Mesenchymal stem cell (in vitro differentiated cells and primary cell): ENCODE measurements at regions not wholly inside any gene's neighbourhood (a gene's known extent, or its start where the extent isn't known, plus 50 kb on each side); places are given as distances from the start of the nearest gene placed in this dataset.

ENCODE experiments used
- DNase-seq: peaks from one replicate; pipeline ENCODE4 v3.0.0-alpha.2; 2013
- H2AFZ ChIP-seq: one replicate; pipeline ENCODE4 v1.6.1; 2013; ENCODE audit warnings: low read depth, mild to moderate bottlenecking, control low read depth, inconsistent platforms, low read length, moderate library complexity
- H2AK5ac ChIP-seq: 2 replicates; pipeline ENCODE4 v1.6.1; 2013; ENCODE audit warnings: low read length, moderate library complexity, mild to moderate bottlenecking, inconsistent platforms; ENCODE audit not compliant: severe bottlenecking
- H2BK120ac ChIP-seq: one replicate; pipeline ENCODE4 v1.6.1; 2013; ENCODE audit warnings: low read depth, mild to moderate bottlenecking, inconsistent platforms, low read length, moderate library complexity
- H2BK12ac ChIP-seq, 2 experiments: one replicate each; pipeline ENCODE4 v1.6.1; 2013; ENCODE audit warnings: inconsistent platforms in 2 of 2, low read length in 2 of 2, mild to moderate bottlenecking in 2 of 2, moderate library complexity in 2 of 2, control low read depth in 1 of 2
- H2BK15ac ChIP-seq: one replicate; pipeline ENCODE4 v1.6.1; 2013; ENCODE audit warnings: mild to moderate bottlenecking, low read depth, inconsistent platforms; ENCODE audit not compliant: poor library complexity, severe bottlenecking
- H2BK5ac ChIP-seq: 2 replicates; pipeline ENCODE4 v1.6.1; 2013; ENCODE audit warnings: low read depth, mild to moderate bottlenecking, low read length, control low read depth, inconsistent platforms; ENCODE audit not compliant: poor library complexity, severe bottlenecking
- H3K14ac ChIP-seq, 2 experiments: one replicate each; pipeline ENCODE4 v1.6.1; 2013; ENCODE audit warnings: inconsistent platforms in 2 of 2, low read length in 2 of 2, control low read depth in 1 of 2, mild to moderate bottlenecking in 1 of 2, moderate library complexity in 1 of 2
- H3K18ac ChIP-seq, 2 experiments: one replicate each; pipeline ENCODE4 v1.6.1; 2013; ENCODE audit warnings: inconsistent platforms in 2 of 2, low read length in 2 of 2, control low read depth in 1 of 2, low read depth in 1 of 2, mild to moderate bottlenecking in 1 of 2
- H3K23ac ChIP-seq, 2 experiments: one replicate each; pipeline ENCODE4 v1.6.1; 2013; ENCODE audit warnings: inconsistent platforms in 2 of 2, low read length in 2 of 2, mild to moderate bottlenecking in 2 of 2, moderate library complexity in 2 of 2, control low read depth in 1 of 2
- H3K27ac ChIP-seq: 2 replicates; pipeline ENCODE4 v1.5.1; 2013; ENCODE audit warnings: mild to moderate bottlenecking, moderate library complexity, low read length, control low read depth, inconsistent platforms; ENCODE audit not compliant: poor library complexity, severe bottlenecking
- H3K27me3 ChIP-seq, 2 experiments: 2 replicates each; pipeline versions ENCODE4 v1.6.1 to v1.7.0; 2013; ENCODE audit warnings: low read length in 2 of 2, mild to moderate bottlenecking in 2 of 2, moderate library complexity in 2 of 2, control low read depth in 1 of 2, inconsistent platforms in 1 of 2; ENCODE audit not compliant: control insufficient read depth in 1 of 2, insufficient read depth in 1 of 2
- H3K36me3 ChIP-seq, 2 experiments: 2 replicates each; pipeline versions ENCODE4 v1.6.1 to v1.7.0; 2013; ENCODE audit warnings: low read length in 2 of 2, control low read depth in 1 of 2, inconsistent platforms in 1 of 2, low read depth in 1 of 2, mild to moderate bottlenecking in 1 of 2; ENCODE audit not compliant: insufficient read depth in 2 of 2, control insufficient read depth in 1 of 2
- H3K4ac ChIP-seq, 2 experiments: one replicate each; pipeline ENCODE4 v1.6.1; 2013; ENCODE audit warnings: inconsistent platforms in 2 of 2, low read length in 2 of 2, mild to moderate bottlenecking in 2 of 2, moderate library complexity in 2 of 2, control low read depth in 1 of 2, low read depth in 1 of 2
- H3K4me1 ChIP-seq: 2 replicates; pipeline ENCODE4 v1.6.1; 2013; ENCODE audit warnings: low read depth, low read length, control low read depth; ENCODE audit not compliant: control insufficient read depth, insufficient read depth
- H3K4me2 ChIP-seq: 2 replicates; pipeline ENCODE4 v1.6.1; 2013; ENCODE audit warnings: low read length, mild to moderate bottlenecking, inconsistent platforms; ENCODE audit not compliant: poor library complexity, severe bottlenecking
- H3K4me3 ChIP-seq, 2 experiments: 2 replicates each; pipeline versions ENCODE4 v1.5.1 to v1.7.0; 2013; ENCODE audit warnings: low read length in 2 of 2, mild to moderate bottlenecking in 2 of 2, control low read depth in 1 of 2, low read depth in 1 of 2; ENCODE audit not compliant: insufficient read depth in 1 of 2
- H3K79me1 ChIP-seq: replicated peaks from 2 replicates; pipeline ENCODE4 v1.6.1; 2013; ENCODE audit warnings: mild to moderate bottlenecking, control low read depth, low read length, inconsistent platforms; ENCODE audit not compliant: poor library complexity, severe bottlenecking
- H3K9ac ChIP-seq: 2 replicates; pipeline ENCODE4 v1.7.0; 2013; ENCODE audit warnings: mild to moderate bottlenecking, low read length, moderate library complexity
- H3K9me3 ChIP-seq: 2 replicates; pipeline ENCODE4 v1.7.0; 2013; ENCODE audit warnings: mild to moderate bottlenecking, low read length; ENCODE audit not compliant: control insufficient read depth
- H4K8ac ChIP-seq: one replicate; pipeline ENCODE4 v1.6.1; 2013; ENCODE audit warnings: inconsistent platforms, mild to moderate bottlenecking, low read length, moderate library complexity
- H4K91ac ChIP-seq: one replicate; pipeline ENCODE4 v1.6.1; 2013; ENCODE audit warnings: mild to moderate bottlenecking, low read length, inconsistent platforms
- WGBS: methylation state at CpG from one replicate; pipeline ENCODE4 v1.1.7; 2013; ENCODE audit warnings: mixed read lengths; 5-methylcytosine and 5-hydroxymethylcytosine counted together

DNA sequence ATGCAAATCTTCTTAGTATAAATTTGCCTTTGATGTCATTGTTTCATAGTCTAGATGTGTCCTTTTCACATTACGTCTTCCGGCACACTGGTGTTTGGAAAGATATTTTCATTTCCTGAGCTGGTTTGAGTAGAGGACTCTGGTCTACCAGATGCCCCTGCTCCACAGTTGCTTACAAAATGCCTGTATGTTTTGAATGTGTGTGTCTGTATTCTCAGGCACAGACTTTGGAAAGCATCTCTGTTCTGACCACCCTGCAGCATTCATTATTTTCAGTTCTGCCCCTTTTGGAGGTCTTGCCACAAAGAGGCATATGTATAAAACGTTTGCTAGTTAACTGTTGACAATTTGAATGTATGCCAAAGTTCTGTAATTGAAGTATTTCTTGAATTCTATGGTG, 236.0 kb upstream of the GOLIM4 start:
- H4K91ac ChIP-seq: no peak overlapping the region
- H3K4me3 ChIP-seq: no peak overlapping the region
- no peak overlapping the region for H3K23ac ChIP-seq
- no peak overlapping the region for H2BK5ac ChIP-seq
- no peak overlapping the region for H3K9ac ChIP-seq
- H3K18ac ChIP-seq: no peak overlapping the region
- H2AFZ ChIP-seq: no peak overlapping the region
- H3K4ac ChIP-seq: no peak overlapping the region
- no peak overlapping the region for H3K27ac ChIP-seq
- H3K36me3 ChIP-seq: no peaks in the 10 kb centered on the region
- H3K4me2 ChIP-seq: no peak overlapping the region
- H2BK12ac ChIP-seq: no peak overlapping the region
- no peaks in the 10 kb centered on the region for H3K79me1 ChIP-seq
- no peak overlapping the region for H3K14ac ChIP-seq
- H2BK120ac ChIP-seq: no peak overlapping the region
- H3K4me1 ChIP-seq: no peaks in the 10 kb centered on the region
- no peak overlapping the region for H2BK15ac ChIP-seq
- no peak overlapping the region for H4K8ac ChIP-seq
- peaks cover 0 to 69% of the 10 kb centered on the region in 2 experiments for H3K27me3 ChIP-seq
- H3K9me3 ChIP-seq: no peaks in the 10 kb centered on the region
- H2AK5ac ChIP-seq: no peak overlapping the region
- 73% methylated on average over 3 of the region's 3 CpGs for WGBS
- DNase-seq: no peak

DNA sequence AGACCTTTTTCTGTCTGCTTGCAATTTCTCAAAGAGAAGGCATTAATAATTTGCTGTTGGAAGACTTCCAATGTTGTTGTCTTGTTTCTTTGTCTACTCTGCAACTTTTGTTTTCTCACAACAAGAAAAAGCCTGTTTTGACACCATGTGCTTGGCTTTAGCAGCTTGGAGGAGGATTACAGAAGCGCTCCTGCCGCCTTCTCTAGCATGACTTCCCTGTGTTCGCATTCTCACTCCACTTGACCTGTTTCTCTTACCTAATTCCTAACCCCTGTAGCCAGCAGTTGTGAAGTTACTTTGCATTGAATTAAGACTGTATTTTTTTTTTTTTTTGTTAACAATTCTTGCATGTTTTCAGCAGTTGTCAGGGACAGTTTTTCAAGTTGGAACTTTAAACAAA, 235.3 kb upstream of the GOLIM4 start:
- no peaks in the 10 kb centered on the region for H3K79me1 ChIP-seq
- H3K27ac ChIP-seq: no peak overlapping the region
- no peak overlapping the region for H2BK15ac ChIP-seq
- H3K9me3 ChIP-seq: no peaks in the 10 kb centered on the region
- H4K8ac ChIP-seq: no peak overlapping the region
- H2AK5ac ChIP-seq: no peak overlapping the region
- no peak overlapping the region for H3K23ac ChIP-seq
- H2BK120ac ChIP-seq: no peak overlapping the region
- H2AFZ ChIP-seq: no peak overlapping the region
- no peak overlapping the region for H3K18ac ChIP-seq
- H3K4ac ChIP-seq: no peak overlapping the region
- no peak overlapping the region for H4K91ac ChIP-seq
- no peak overlapping the region for H2BK5ac ChIP-seq
- WGBS: 100% methylated on average over 3 of the region's 3 CpGs
- H3K4me2 ChIP-seq: no peak overlapping the region
- no peak overlapping the region for H2BK12ac ChIP-seq
- no peaks in the 10 kb centered on the region for H3K36me3 ChIP-seq
- no peak overlapping the region for H3K14ac ChIP-seq
- no peak overlapping the region for H3K9ac ChIP-seq
- H3K27me3 ChIP-seq: peaks cover 0 to 66% of the 10 kb centered on the region in 2 experiments
- no peak overlapping the region for H3K4me3 ChIP-seq
- H3K4me1 ChIP-seq: no peaks in the 10 kb centered on the region
- no peak for DNase-seq

DNA sequence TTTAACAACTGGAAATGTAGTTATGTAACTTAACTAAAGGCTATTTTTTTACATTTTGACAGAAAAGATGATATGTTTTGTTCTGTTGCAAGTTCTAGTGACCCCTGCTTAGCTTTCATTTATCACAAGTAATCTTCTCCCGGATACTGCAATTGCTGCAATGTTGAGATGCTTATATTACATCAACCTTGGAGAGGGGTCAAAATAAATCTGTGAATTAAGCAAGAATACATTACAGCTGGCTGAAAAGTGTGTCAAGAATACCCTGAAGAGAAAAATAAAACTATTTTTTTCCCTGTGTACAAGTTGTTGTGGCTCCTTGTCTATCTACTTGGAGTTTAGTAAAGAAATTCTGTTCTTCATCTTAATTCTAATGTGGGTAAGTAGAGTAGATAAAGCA, 232.1 kb upstream of the GOLIM4 start:
- H2BK5ac ChIP-seq: no peak overlapping the region
- no peak overlapping the region for H4K91ac ChIP-seq
- H3K23ac ChIP-seq: no peak overlapping the region
- no peak overlapping the region for H2AK5ac ChIP-seq
- no peak overlapping the region for H4K8ac ChIP-seq
- no CpG with 5 or more reads among the region's 1 CpG for WGBS
- H3K4me3 ChIP-seq: no peak overlapping the region
- no peak overlapping the region for H3K18ac ChIP-seq
- no peaks in the 10 kb centered on the region for H3K4me1 ChIP-seq
- H3K4ac ChIP-seq: no peak overlapping the region
- no peaks in the 10 kb centered on the region for H3K79me1 ChIP-seq
- DNase-seq: peak; percentile 2
- H3K4me2 ChIP-seq: no peak overlapping the region
- no peak overlapping the region for H3K27ac ChIP-seq
- H2AFZ ChIP-seq: no peak overlapping the region
- H2BK120ac ChIP-seq: no peak overlapping the region
- H2BK12ac ChIP-seq: no peak overlapping the region
- H3K9me3 ChIP-seq: no peaks in the 10 kb centered on the region
- no peak overlapping the region for H2BK15ac ChIP-seq
- H3K27me3 ChIP-seq: peaks cover 0 to 38% of the 10 kb centered on the region in 2 experiments
- H3K14ac ChIP-seq: no peak overlapping the region
- H3K36me3 ChIP-seq: no peaks in the 10 kb centered on the region
- no peak overlapping the region for H3K9ac ChIP-seq

GRCh38 chr3:168325684-168326083, 230.0 kb upstream of the GOLIM4 start:
- Histone ChIP-seq H3K18ac (no peak overlapping the region), H2AFZ (no peak overlapping the region), H3K79me1 (no peaks in the 10 kb centered on the region), H2BK120ac (no peak overlapping the region), H3K23ac (no peak overlapping the region), H3K36me3 (no peaks in the 10 kb centered on the region), H3K4me3 (no peak overlapping the region), H2BK5ac (no peak overlapping the region), H3K9me3 (no peaks in the 10 kb centered on the region), H2AK5ac (no peak overlapping the region), H3K9ac (no peak overlapping the region), H3K27ac (no peak overlapping the region), H3K27me3 (peaks cover 0 to 22% of the 10 kb centered on the region in 2 experiments), H2BK12ac (no peak overlapping the region), H3K4me2 (no peak overlapping the region), H3K4ac (no peak overlapping the region), H4K8ac (no peak overlapping the region), H2BK15ac (no peak overlapping the region), H3K14ac (no peak overlapping the region), H3K4me1 (no peaks in the 10 kb centered on the region), H4K91ac (no peak overlapping the region)
- DNase-seq: no peak
